Stimulated activated CD8-positive, alpha-beta memory T cell treated with anti-CD3 and anti-CD28 coated beads, Interleukin-15, amount 100 ng/mL, for 48 hours (primary cell): ENCODE measurements at regions not wholly inside any gene's neighbourhood (a gene's known extent, or its start where the extent isn't known, plus 50 kb on each side); places are given as distances from the start of the nearest gene placed in this dataset.
"Not testable (repeated sequence)": the region's sequence is repeated elsewhere in the genome, so short reads cannot be mapped to it uniquely, and the experiment has no call there.

Experiments used
- DNase-seq, 2 donors: peaks; one replicate each; pipeline ENCODE4 v3.0.0-alpha.2; 2020; ENCODE audit warnings: low read depth in 2 of 2

DNA sequence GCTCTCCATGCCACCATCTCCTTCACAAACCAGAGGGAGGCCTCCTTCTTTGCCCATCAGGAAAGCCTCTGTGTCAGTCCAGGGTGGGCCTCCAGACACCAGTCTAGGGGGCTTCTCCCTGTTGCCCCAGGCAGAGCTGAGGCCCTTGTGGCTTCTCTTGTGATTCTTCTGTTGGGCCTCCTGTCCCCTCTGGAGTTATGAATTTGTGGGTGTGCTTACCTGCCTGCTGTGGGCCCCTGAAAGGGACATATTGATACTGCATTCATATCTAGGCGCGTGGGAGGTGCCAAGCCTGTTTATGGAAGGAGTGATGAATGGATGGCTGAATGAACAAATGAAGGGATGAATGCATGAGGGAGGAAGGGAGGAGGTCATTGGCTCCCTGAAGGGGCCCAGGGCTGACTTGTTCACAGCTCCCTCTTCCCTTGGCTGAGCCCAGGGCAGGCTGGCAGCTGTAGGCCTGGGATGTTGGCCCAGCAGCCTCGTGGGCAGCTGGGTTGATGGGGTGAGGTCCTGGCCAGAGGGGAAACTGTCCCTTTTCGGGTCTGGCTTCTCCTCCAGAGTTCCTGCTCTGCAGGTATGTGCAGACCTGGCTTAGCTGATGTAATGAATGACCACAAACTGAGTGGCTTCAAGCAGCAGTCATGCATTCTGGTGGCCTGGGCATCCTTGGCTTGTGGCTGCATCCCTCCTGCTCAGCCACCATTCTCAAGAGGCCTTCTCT lies 195.4 kb downstream of the GOLGA6L6 start:
- DNase-seq: no peak

DNA sequence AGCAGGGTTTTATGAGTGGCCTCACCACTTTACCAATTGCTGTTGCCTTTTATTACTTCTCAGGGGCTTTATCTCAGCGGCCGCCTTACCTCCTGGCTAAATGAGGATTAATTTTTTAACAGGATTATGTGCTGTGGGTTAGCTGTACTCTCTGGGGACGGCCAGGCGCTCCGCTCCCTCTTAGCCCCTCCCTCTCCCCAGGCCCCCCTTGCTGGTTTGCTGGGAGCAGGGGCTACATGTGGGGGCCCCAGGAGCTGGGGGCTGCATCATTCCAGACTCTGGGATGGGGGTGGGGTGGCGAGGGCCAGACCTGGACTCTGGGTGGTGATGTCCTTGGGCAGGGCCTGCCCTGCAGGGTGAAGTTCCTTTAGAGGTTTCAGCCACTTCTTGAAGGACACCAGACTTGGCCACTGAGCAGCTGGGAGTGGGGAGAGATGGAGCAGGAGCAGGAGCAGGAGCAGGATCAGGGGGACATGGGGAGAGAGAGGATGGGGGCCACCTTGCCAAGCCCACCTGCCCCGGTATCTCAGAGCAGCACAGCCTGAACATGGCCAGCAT lies 196.1 kb downstream of the GOLGA6L6 start:
- no peak for DNase-seq

DNA sequence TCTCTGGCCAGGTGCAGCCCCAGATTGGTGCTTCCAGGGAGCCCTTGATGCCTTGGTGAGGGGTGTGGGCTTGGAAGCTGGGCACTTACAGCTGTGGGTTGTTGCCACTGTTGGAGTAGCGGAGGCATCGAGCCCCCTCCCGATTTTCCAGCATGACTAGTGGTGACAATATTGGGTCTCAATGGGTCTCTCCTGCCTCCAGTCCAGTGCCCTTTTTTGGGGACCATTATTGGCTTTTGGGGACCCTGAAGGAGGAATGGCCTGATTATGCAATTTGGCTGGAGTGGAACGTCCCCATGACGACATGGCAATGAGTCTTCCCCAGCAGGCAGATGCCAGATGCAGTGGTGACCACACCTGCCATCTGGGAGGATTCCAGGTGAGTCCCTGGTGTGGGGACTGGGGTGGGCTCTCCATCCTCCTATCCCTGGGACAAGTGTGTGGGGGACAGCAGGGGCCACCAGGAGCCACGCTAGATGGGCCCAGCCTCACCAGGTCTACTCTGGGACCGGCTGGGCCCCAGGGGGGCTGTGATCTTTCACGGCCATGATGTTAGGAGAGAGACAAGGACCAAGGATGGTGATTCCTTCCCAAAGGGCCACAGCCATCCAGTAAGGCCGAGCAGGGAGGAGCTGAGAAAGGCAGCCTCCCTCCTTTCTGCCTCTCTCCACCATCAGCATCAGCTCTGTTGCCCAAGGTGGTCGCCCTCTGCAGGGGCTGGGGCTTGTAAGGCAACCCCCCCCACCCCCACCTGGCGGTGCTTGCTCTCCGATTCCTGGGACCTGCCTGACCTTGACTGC lies 196.8 kb downstream of the GOLGA6L6 start:
- no peak for DNase-seq

DNA sequence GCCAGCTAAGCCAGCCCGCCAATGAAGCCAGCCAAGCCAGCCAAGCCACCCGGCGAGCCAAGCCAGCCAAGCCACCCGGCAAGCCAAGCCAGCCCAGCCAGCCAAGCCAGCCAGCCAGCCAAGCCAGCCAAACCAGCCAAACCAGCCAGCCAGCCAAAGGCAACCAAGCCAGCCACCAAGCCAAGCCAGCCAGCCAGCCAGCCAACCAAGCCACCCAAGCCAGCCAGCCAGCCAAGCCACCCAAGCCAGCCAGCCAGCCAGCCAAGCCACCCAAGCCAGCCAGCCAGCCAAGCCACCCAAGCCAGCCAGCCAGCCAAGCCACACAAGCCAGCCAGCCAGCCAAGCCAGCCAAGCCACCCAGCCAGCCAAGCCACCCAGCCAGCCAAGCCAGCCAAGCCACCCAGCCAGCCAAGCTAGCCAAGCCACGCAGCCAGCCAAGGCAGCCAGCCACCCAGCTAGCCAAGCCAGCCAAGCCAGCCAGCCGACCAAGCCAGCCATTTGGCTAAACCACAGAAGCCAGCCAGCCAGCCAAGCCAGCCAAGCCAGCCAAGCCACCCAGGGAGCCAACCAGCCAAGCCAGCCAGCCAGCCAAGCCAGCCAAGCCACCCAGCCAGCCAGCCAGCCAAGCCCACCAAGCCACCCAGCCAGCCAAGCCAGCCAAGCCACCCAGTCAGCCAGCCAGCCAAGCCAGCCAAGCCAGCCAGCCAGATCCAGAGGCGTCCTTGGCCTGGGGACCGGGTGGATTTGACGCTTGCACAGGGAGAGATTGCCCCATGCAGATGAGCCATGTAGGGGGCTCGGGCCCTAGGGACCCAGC lies 198.0 kb downstream of the GOLGA6L6 start:
- DNase-seq: not testable (repeated sequence)

DNA sequence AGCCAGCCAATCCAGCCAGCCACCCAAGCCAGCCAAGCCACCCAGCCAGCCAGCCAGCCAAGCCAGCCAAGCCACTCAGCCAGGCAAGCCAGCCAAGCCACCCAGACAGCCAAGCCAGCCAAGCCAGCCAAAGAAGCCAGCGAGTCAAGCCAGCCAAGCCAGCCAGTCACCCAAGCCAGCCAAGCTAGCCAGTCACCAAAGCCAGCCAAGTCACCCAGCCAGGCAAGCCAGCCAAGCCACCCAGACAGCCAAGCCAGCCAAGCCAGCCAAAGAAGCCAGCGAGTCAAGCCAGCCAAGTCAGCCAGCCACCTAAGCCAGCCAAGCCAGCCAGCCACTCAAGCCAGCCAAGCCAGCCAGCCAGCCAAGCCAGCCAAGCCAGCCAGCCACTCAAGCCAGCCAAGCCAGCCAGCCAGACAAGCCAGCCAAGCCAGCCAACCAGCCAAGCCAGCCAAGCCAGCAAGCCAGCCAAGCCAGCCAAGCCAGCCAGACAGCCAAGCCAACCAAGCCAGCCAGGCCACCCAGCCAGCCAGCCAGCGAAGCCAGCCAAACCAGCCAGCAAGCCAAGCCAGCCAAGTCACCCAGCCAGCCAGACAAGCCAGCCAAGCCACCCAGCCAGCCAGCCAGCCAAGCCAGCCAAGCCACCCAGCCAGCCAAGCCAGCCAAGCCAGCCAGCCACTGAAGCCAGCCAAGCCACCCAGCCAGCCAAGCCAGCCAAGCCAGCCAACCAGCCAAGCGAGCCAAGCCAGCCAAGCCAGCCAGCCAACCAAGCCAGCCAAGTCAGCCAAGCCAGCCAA lies 198.8 kb downstream of the GOLGA6L6 start:
- DNase-seq: not testable (repeated sequence)

DNA sequence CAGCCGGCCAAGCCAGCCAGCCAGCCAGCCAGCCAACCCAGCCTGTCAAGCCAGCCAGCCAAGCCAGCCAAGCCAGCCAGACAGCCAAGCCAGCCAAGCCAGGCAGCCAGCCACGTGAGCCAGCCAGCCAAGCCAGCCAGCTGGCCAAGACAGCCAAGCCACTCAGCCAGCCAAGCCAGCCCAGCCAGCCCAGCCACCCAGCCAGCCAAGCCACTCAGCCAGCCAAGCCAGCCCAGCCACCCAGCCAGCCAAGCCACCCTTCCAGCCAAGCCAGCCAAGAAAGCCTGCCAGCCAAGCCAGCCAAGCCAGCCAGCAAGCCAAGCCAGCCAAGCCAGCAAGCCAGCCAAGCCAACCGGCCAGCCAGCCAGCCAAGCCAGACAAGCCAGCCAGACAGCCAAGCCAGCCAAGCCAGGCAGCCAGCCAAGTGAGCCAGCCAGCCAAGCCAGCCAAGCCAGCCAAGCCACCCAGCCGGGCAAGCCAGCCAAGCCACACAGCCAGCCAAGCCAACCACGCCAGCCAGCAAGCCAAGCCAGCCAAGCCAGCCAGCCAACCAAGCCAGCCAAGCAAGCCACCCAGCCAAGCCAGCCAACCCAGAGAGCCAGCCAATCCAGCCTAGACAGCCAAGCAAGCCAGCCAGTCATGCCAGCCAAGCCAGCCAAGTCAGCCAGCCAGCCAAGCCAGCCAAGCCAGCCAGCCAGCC lies 199.5 kb downstream of the GOLGA6L6 start:
- DNase-seq: no peak

DNA sequence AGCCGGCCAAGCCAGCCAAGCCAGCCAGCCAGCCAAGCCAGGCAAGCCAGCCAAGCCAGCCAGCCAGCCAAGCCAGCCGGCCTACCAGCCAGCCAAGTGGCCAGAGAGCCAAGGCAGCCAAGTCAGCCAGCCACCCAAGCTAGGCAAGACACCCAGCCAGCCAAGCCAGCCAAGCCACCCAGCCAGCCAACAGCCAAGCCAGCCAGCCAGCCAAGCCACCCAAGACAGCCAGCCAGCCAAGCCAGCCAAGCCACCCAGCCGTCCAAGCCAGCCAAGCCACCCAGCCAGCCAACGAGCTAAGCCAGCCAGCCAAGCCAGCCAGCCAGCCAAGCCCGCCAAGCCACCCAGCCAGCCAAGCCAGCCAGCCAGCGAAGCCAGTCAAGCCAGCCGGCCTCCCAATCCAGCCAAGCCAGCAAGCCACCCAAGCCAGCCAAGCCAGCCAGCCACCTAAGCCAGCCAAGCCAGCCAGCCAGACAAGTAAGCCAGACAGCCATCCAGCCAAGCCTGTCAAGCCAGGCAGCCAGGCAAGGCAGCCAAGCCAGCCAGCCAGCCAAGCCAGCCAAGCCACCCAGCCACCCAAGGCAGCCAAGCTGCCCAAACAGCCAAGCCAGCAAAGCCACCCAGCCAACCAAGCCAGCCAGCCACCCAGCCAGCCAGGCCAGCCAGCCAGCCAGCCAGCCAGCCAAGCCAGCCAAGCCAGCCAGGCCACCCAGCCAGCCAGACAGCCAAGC lies 200.5 kb downstream of the GOLGA6L6 start:
- DNase-seq: no peak

DNA sequence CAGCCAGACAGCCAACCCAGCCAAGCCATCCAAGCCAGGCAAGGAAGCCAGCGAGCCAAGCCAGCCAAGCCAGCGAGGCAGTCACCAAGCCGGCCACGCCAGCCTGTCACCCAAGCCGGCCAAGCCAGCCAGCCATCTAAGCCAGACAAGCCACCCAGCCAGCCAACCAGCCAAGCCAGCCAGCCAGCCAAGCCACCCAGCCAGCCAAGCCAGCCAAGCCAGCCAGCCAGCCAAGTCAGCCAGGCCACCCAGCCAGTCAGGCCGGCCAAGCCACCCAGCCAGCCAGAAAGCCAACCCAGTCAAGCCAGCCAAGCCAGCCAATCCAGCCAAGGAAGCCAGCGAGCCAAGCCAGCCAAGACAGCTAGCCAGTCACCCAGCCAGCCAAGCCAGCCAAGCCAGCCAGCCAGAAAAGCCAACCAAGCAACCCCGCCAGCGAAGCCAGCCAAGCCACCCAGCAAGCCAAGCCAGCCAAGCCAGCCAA lies 201.2 kb downstream of the GOLGA6L6 start:
- DNase-seq: no peak

DNA sequence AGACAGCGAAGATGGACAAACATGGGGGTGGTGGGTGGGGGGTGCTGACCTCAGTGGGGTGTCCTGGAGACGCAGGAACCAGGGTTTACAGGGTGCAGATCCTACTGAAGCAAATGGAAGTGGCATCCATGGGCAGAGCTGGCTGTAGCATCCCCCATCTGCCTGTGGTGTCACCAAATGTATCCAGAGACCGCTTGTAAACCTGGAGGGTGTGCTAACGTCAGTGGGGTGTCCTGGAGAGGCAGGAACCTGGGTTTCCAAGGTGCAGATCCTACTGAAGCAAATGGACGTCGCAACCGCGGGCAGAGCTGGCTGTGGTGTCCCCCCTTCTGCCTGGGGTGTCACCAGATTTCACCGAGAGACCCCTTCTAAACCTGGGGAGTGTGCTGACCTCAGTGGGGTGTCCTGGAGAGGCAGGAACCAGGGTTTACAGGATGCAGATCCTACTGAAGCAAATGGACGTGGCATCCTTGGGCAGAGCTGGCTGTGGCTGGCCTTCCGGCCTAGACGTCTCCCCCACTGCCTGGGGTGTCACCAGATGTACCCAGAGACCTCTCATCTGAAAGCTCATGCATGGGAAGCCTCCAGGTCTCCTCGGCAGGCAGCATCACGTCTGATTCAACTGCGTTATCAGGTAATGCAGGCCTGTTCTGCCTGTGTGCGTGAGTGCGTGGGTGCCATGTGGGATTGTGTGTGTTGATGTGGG lies 202.4 kb downstream of the GOLGA6L6 start:
- DNase-seq: not testable (repeated sequence)

DNA sequence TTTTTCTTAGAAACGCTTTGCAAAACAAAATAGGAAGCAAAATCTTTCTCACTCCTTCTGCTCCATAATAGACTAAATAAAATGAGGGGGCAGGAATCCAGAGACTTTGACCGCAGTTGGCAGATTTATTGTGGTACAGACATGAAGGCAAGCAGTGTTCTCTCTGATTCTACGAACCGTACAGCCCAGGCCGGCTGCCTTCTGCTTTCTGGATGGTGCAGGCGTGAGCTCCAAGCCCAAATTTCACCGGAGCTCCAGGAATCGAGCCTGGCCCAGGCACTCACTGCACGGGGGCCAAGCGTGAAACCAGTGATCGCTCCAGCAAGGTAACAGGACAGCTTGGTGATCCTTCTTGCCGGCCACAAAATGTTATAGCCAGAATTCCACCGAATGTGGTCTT lies 202.9 kb downstream of the GOLGA6L6 start:
- not testable (repeated sequence) for DNase-seq

DNA sequence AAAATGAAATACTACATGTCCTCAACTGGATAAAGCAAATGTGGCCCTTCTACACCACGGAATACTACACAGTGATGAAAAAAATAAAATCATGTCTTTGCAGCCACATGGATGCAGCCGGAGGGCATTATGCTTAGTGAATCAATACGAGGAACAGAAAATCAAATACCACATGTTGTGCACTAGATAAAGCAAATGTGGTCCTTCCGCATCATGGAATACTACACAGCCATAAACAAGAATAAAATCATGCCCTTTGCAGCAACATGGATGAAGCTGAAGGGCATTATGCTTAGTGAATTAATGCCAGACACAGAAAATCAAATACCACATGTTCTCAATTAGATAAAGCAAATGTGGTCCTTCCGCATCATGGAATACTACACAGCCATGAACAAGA lies 204.4 kb downstream of the GOLGA6L6 start:
- not testable (repeated sequence) for DNase-seq

DNA sequence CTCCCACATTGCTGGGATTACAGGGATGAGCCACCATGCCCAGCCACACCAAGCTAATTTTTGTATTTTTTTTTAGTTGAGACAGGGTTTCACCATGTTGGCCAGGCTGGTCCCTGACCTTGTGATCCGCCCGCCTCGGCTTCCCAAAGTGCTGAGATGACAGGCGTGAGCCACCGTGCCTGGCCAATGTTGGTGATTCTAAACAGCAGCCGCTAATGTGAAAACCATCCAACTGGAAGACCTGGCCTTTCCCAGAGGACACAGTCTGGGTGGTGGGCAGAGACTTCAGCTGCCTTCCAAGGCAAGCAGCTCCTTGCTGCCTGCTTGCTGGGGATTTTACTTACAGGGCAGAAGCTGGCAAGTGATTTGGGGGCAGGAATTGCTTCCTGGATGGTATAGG lies 207.1 kb downstream of the GOLGA6L6 start:
- DNase-seq: not testable (repeated sequence)

DNA sequence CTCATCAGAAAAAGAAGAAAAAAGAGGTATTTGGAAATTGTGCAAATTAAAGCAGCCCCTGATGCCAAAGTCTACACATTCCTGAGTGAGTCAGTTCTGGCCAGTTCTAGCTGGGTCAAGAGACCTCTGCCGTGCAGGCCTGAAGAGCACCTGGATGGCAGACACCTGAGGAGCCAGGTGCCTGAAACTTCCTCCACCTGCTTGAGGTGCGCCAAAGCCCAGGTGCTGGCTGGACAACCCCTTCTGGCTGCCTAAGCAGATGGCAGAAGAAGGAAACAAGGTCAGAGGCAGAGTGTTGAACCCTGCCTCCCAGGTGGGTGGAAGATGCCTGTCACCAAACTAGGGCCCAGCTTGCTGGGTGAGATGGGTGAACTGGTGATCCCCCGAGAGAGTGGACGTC lies 215.8 kb downstream of the GOLGA6L6 start:
- DNase-seq: not testable (repeated sequence)

DNA sequence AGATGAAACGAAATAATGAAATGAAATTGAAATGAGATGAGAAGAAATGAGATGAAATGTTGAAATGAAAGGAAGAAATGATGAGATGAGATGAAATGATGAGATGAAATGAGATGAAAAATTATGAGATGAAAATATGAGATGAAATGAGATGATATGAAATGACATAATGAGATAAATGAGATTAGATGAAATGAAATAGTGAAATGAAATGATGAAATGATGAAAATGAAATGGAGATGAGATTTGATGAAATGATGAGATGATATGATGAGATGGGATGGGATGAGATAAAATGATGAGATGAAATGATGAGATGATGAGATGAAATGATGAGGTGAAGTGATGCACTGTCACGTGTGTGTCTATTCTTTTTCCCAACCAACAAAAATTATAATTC lies 224.5 kb downstream of the GOLGA6L6 start:
- not testable (repeated sequence) for DNase-seq

DNA sequence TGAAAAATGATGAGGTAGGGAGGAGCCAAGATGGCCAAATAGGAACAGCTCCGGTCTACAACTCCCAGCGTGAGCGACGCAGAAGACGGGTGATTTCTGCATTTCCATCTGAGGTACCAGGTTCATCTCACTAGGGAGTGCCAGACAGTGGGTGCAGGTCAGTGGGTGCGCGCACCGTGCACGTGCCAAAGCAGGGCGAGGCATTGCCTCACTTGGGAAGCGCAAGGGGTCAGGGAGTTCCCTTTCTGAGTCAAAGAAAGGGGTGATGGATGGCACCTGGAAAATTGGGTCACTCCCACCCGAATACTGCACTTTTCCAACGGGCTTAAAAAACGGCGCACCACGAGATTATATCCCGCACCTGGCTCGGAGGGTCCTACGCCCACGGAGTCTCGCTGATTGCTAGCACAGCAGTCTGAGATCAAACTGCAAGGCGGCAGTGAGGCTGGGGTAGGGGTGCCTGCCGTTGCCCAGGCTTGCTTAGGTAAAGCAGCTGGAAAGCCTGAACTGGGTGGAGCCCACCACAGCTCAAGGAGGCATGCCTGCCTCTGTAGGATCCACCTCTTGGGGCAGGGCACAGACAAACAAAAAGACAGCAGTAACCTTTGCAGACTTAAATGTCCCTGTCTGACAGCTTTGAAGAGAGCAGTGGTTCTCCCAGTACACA lies 230.5 kb downstream of the GOLGA6L6 start:
- DNase-seq: not testable (repeated sequence)

DNA sequence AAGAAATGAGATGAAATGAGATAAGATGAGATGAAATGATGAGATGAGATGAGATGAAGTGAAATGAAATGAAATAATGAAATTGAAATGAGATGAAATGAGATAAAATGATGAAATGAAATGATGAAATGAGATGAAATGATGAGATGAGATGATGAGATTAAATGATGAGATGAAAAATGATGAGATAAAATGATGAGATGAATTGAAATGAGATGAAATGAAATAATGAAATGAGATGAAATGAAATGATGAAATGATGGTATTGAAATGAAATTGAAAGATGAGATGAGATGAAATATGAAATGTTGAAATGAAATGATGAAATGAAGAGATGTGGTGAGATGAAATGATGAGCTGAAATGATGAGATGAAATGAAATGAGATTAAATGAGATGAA lies 231.0 kb downstream of the GOLGA6L6 start:
- no peak for DNase-seq

DNA sequence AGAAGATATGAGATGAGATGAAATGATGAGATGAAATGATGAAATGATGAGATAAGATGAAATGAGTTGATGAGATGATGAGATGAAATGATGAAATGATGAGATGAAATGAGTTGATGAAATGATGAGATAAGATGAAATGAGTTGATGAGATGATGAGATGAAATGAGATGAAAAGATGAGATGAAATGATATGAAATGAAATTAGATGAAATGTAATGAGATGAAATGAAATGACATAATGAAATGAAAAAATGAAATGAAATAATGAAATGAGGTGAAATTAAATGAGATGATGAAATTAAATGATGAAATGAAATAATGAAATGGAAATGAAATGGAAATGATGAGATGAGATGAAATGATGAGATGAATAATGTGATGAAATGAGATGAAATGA lies 231.6 kb downstream of the GOLGA6L6 start:
- DNase-seq: not testable (repeated sequence)

DNA sequence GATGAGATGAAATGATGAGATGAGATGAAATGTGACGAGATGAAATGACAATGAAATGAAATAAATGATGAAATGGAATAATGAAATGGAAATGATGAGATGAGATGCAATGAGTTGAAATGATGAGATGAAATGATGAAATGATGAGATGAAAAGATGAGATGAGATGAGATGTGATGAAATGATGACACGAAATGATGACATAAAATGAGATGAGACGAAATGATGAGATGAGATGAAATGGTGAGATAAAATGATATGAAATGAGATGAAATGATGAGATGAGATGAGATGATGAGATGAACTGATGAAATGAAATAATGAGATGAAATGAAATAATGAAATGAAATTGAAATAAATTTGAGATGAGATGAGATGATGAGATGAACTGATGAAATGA lies 232.2 kb downstream of the GOLGA6L6 start:
- not testable (repeated sequence) for DNase-seq
